ENCODE measurements at regions not wholly inside any gene's neighbourhood (a gene's known extent, or its start where the extent isn't known, plus 50 kb on each side); places are given as distances from the start of the nearest gene placed in this dataset.

- Histone ChIP-seq H4K20me1 (ENCODE audit: low read length) (no peaks in the 10 kb centered on the region), H3K9me3 (ENCODE audit: low read length) (no peaks in the 10 kb centered on the region), H3K4me1 (ENCODE audit: insufficient read depth, low read length) (no peaks in the 10 kb centered on the region), H3F3A (ENCODE audit: low read length, unreplicated experiment) (no peaks in the 10 kb centered on the region), H2AFZ (ENCODE audit: low read length) (no peak overlapping the region), H3K4me3 (ENCODE audit: low read length) (no peak overlapping the region), H3K4me2 (ENCODE audit: low read length) (no peak overlapping the region), H3K9ac (ENCODE audit: low read length) (no peak overlapping the region), H3K27ac (ENCODE audit: low read length) (no peak overlapping the region), H3K27me3 (ENCODE audit: low read length) (no peaks in the 10 kb centered on the region), H3K79me2 (ENCODE audit: low read length) (no peaks in the 10 kb centered on the region), H3K9me2 (replicated peaks; ENCODE audit: low read length) (no peaks in the 10 kb centered on the region), H3K36me3 (ENCODE audit: low read depth, low read length) (no peaks in the 10 kb centered on the region)
- BruUV-seq (replicated peaks), result no TSS peak
- no peak for TF ChIP-seq EZH2phosphoT487 (IDR thresholded peaks at IDR 0.05; ENCODE audit: borderline replicate concordance, low read length)
- ChIA-PET POLR2A (ENCODE audit: unreplicated experiment) (no interaction called here), CTCF (interaction anchor here (0.6 to 1.2 kb wide), 6 partner anchors 10 to 478 kb away, joined by 3 to 5 read pairs (median 3); no protein-coding TSS in a partner anchor)
- DNase-seq, result no peak
- intact Hi-C loops (cut with micrococcal nuclease), result loop anchor here (1.0 to 10.0 kb wide), 5 partner anchors 120 to 760 kb away; no protein-coding TSS in a partner anchor
- no peak for ATAC-seq
Observed at GRCh38 chr12:91810531-91811451, 334.9 kb downstream of the BTG1 start.

- no peak overlapping the region for H3K4me3 ChIP-seq (ENCODE audit: low read length)
- H3K79me2 ChIP-seq (ENCODE audit: low read length), result no peaks in the 10 kb centered on the region
- no peaks in the 10 kb centered on the region for H3K27me3 ChIP-seq (ENCODE audit: low read length)
- POLR2A ChIA-PET (ENCODE audit: unreplicated experiment), result no interaction called here
- DNase-seq (no peak), ATAC-seq (no peak)
- CTCF ChIA-PET, result no interaction called here
- no peaks in the 10 kb centered on the region for H3K9me3 ChIP-seq (ENCODE audit: low read length)
- H3K9ac ChIP-seq (ENCODE audit: low read length), result no peak overlapping the region
- no peaks in the 10 kb centered on the region for H3K9me2 ChIP-seq (replicated peaks; ENCODE audit: low read length)
- intact Hi-C loops (cut with micrococcal nuclease), result loop anchor here (2.0 to 10.0 kb wide), 4 partner anchors 121 to 427 kb away; no protein-coding TSS in a partner anchor
- no peaks in the 10 kb centered on the region for H3K36me3 ChIP-seq (ENCODE audit: low read depth, low read length)
- H3K4me1 ChIP-seq (ENCODE audit: insufficient read depth, low read length), result no peaks in the 10 kb centered on the region
- no peaks in the 10 kb centered on the region for H3F3A ChIP-seq (ENCODE audit: low read length, unreplicated experiment)
- no peak for TF ChIP-seq EZH2phosphoT487 (IDR thresholded peaks at IDR 0.05; ENCODE audit: borderline replicate concordance, low read length)
- no peak for TF ChIP-seq CTCF (conservative IDR thresholded peaks at IDR 0.05; ENCODE audit: low read depth, low read length)
- no peak for TF ChIP-seq EZH2 (IDR thresholded peaks at IDR 0.05; ENCODE audit: low read length, unreplicated experiment)
- H3K4me2 ChIP-seq (ENCODE audit: low read length), result no peak overlapping the region
- no peak overlapping the region for H2AFZ ChIP-seq (ENCODE audit: low read length)
- no peak overlapping the region for H3K27ac ChIP-seq (ENCODE audit: low read length)
- H4K20me1 ChIP-seq (ENCODE audit: low read length), result no peaks in the 10 kb centered on the region
- BruUV-seq (replicated peaks), result no TSS peak
Observed at GRCh38 chr12:91810077-91810476, 335.6 kb downstream of the BTG1 start.

GRCh38 chr12:91805031-91805430 lies 340.6 kb downstream of the BTG1 start:
- no TSS peak for BruUV-seq (replicated peaks)
- 0 out of 2 replicates have a peak, but pooled peaks cover 5% of the 10 kb centered on the region for H3K4me1 ChIP-seq (ENCODE audit: insufficient read depth, low read length)
- intact Hi-C loops (cut with micrococcal nuclease), result no loop called here
- H3K36me3 ChIP-seq (ENCODE audit: low read depth, low read length), result no peaks in the 10 kb centered on the region
- H3K27ac ChIP-seq (ENCODE audit: low read length), result no peak overlapping the region
- no peaks in the 10 kb centered on the region for H3K9me3 ChIP-seq (ENCODE audit: low read length)
- no peaks in the 10 kb centered on the region for H3F3A ChIP-seq (ENCODE audit: low read length, unreplicated experiment)
- ATAC-seq (no peak), DNase-seq (no peak)
- H3K27me3 ChIP-seq (ENCODE audit: low read length), result no peaks in the 10 kb centered on the region
- no peaks in the 10 kb centered on the region for H3K9me2 ChIP-seq (replicated peaks; ENCODE audit: low read length)
- no peaks in the 10 kb centered on the region for H3K79me2 ChIP-seq (ENCODE audit: low read length)
- CTCF ChIA-PET, result no interaction called here
- H3K4me2 ChIP-seq (ENCODE audit: low read length), result no peak overlapping the region
- POLR2A ChIA-PET (ENCODE audit: unreplicated experiment), result no interaction called here
- no peaks in the 10 kb centered on the region for H4K20me1 ChIP-seq (ENCODE audit: low read length)
- TF ChIP-seq EZH2phosphoT487 (IDR thresholded peaks at IDR 0.05; ENCODE audit: borderline replicate concordance, low read length) (no peak), EZH2 (IDR thresholded peaks at IDR 0.05; ENCODE audit: low read length, unreplicated experiment) (no peak), CTCF (conservative IDR thresholded peaks at IDR 0.05; ENCODE audit: low read depth, low read length) (no peak)
- no peak overlapping the region for H3K9ac ChIP-seq (ENCODE audit: low read length)
- H3K4me3 ChIP-seq (ENCODE audit: low read length), result no peak overlapping the region
- H2AFZ ChIP-seq (ENCODE audit: low read length), result no peak overlapping the region

Measured in PC-3 (cell line).